MM.1S (cell line): ENCODE measurements at regions not wholly inside any gene's neighbourhood (a gene's known extent, or its start where the extent isn't known, plus 50 kb on each side); places are given as distances from the start of the nearest gene placed in this dataset.

Experiments used
- DNase-seq: peaks from one replicate; pipeline ENCODE4 v3.0.0-alpha.2; 2015
- H2AFZ ChIP-seq: fragments of 300-600 bp; sonication (generic); 2 replicates; pipeline ENCODE4 v1.6.0; 2016; ENCODE audit warnings: antibody characterized with exemption, low read length
- H3F3A ChIP-seq: fragments of 300-600 bp; sonication (generic); 2 replicates; pipeline ENCODE4 v1.6.1; 2016; ENCODE audit warnings: mild to moderate bottlenecking, antibody characterized with exemption, low read length, moderate library complexity, mixed read lengths; ENCODE audit not compliant: insufficient read depth
- H3K27ac ChIP-seq: fragments of 300-600 bp; sonication (generic); 2 replicates; pipeline ENCODE4 v1.5.1; 2016; ENCODE audit warnings: mild to moderate bottlenecking, low read length
- H3K27me3 ChIP-seq: fragments of 300-600 bp; sonication (generic); replicated peaks from 2 replicates; pipeline ENCODE4 v1.6.0; 2016; ENCODE audit warnings: low read length; ENCODE audit not compliant: insufficient read depth
- H3K36me3 ChIP-seq: fragments of 300-600 bp; sonication (generic); replicated peaks from 2 replicates; pipeline ENCODE4 v1.6.1; 2016; ENCODE audit warnings: mild to moderate bottlenecking, low read length, mixed read lengths; ENCODE audit not compliant: insufficient read depth
- H3K4me1 ChIP-seq: fragments of 300-600 bp; sonication (generic); 2 replicates; pipeline ENCODE4 v1.6.1; 2016; ENCODE audit warnings: low read length, mixed read lengths
- H3K4me2 ChIP-seq: fragments of 300-600 bp; sonication (generic); 2 replicates; pipeline ENCODE4 v1.6.0; 2016; ENCODE audit warnings: low read depth, low read length
- H3K4me3 ChIP-seq: fragments of 300-600 bp; sonication (generic); 2 replicates; pipeline ENCODE4 v1.5.1; 2016; ENCODE audit warnings: low read length, mixed read lengths
- H3K79me2 ChIP-seq: fragments of 300-600 bp; sonication (generic); 2 replicates; pipeline ENCODE4 v1.6.1; 2016; ENCODE audit warnings: mixed run types, low read length, mixed read lengths
- H3K9ac ChIP-seq: fragments of 300-600 bp; sonication (generic); 2 replicates; pipeline ENCODE4 v1.6.1; 2016; ENCODE audit warnings: low read length, mixed read lengths
- H3K9me2 ChIP-seq: fragments of 300-600 bp; sonication (generic); replicated peaks from 2 replicates; pipeline ENCODE4 v1.6.1; 2016; ENCODE audit warnings: mild to moderate bottlenecking, low read length, mixed read lengths; ENCODE audit not compliant: insufficient read depth
- H3K9me3 ChIP-seq: fragments of 300-600 bp; sonication (generic); replicated peaks from 2 replicates; pipeline ENCODE4 v1.6.1; 2016; ENCODE audit warnings: mild to moderate bottlenecking, low read length, mixed read lengths; ENCODE audit not compliant: insufficient read depth
- H4K20me1 ChIP-seq: fragments of 300-600 bp; sonication (generic); 2 replicates; pipeline ENCODE4 v1.6.1; 2016; ENCODE audit warnings: mild to moderate bottlenecking, low read length, moderate library complexity, mixed read lengths; ENCODE audit not compliant: insufficient read depth
- EZH2 ChIP-seq: fragments of 300-600 bp; sonication (generic); optimal IDR thresholded peaks from 2 replicates; pipeline ENCODE3; 2017; ENCODE audit warnings: low read depth, mild to moderate bottlenecking, antibody characterized with exemption, low read length, mixed read lengths
- EZH2phosphoT487 ChIP-seq: fragments of 300-600 bp; sonication (generic); IDR thresholded peaks from 2 replicates; pipeline ENCODE4 v1.6.1; 2018; ENCODE audit warnings: antibody characterized with exemption, low read length
- TF ChIP-seq, protein P1 (sequence below): fragments of 300-600 bp; sonication (generic); IDR thresholded peaks from 2 replicates; pipeline ENCODE4 v1.5.1; 2016; ENCODE audit warnings: antibody characterized with exemption, low read length, mixed read lengths

DNA sequence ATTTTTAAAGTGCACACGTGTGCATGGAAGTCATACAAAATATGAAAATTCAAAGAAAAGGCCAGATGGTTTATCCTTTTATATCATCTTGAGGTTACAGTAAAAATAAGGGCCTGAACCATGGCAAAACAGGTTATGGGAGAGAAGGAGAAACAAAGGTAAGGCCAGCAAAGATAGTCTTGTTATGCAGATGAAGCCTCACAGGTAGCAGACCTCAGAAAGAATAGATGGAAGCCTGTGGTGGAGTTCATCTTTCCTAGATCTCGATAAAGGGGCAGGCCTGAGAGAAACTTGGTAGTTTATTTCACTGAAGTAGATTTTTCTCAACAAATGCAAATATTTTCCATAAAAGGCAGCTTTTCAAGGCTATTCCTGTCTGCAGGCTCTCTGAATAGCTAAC is 693.8 kb downstream of the KHDRBS2 start:
- Histone ChIP-seq H2AFZ (no peak overlapping the region), H4K20me1 (no peaks in the 10 kb centered on the region), H3F3A (no peaks in the 10 kb centered on the region), H3K36me3 (no peaks in the 10 kb centered on the region), H3K9ac (no peak overlapping the region), H3K4me2 (no peak overlapping the region), H3K27me3 (no peaks in the 10 kb centered on the region), H3K79me2 (no peaks in the 10 kb centered on the region), H3K9me3 (no peaks in the 10 kb centered on the region), H3K9me2 (no peaks in the 10 kb centered on the region), H3K4me1 (no peaks in the 10 kb centered on the region), H3K4me3 (no peak overlapping the region), H3K27ac (no peak overlapping the region)
- TF ChIP-seq, protein P1, sequence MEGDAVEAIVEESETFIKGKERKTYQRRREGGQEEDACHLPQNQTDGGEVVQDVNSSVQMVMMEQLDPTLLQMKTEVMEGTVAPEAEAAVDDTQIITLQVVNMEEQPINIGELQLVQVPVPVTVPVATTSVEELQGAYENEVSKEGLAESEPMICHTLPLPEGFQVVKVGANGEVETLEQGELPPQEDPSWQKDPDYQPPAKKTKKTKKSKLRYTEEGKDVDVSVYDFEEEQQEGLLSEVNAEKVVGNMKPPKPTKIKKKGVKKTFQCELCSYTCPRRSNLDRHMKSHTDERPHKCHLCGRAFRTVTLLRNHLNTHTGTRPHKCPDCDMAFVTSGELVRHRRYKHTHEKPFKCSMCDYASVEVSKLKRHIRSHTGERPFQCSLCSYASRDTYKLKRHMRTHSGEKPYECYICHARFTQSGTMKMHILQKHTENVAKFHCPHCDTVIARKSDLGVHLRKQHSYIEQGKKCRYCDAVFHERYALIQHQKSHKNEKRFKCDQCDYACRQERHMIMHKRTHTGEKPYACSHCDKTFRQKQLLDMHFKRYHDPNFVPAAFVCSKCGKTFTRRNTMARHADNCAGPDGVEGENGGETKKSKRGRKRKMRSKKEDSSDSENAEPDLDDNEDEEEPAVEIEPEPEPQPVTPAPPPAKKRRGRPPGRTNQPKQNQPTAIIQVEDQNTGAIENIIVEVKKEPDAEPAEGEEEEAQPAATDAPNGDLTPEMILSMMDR, result no peak
- TF ChIP-seq EZH2 (no peak), EZH2phosphoT487 (no peak)
- no peak for DNase-seq

DNA sequence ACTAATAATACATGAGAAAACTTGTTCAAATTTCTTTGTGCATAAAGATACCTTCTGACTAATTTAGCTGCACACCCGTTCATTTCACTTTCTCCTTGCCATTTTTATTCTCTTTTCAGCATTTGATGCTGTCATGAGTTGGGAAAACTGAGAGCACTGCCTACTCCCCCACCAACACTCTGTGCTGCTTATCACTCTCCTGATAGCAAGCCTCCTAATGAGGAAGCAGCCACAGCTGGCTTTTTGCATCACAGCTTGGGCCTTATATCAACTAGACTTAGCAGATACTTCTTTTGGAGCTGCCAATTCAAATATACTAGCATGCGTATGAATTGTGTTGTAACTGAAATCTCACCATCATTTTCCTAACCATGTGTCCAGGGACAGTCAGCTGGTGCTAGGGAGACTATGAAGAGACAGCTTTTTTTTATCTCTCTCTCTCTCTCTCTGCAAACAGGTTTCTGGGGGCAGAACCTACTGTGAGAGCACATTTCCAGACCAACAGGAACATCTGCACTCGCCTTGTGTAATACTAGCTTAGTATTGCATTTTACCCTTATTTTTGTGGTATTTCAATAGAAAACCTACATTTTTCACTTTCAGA is 699.0 kb downstream of the KHDRBS2 start:
- no peaks in the 10 kb centered on the region for H3K27me3 ChIP-seq
- H3K9me2 ChIP-seq, result no peaks in the 10 kb centered on the region
- no peak for TF ChIP-seq EZH2
- TF ChIP-seq EZH2phosphoT487, result no peak
- TF ChIP-seq, protein P1, result no peak
- no peak overlapping the region for H3K4me2 ChIP-seq
- no peaks in the 10 kb centered on the region for H3K4me1 ChIP-seq
- H3K79me2 ChIP-seq, result no peaks in the 10 kb centered on the region
- H3K27ac ChIP-seq, result no peak overlapping the region
- no peak for DNase-seq
- H3F3A ChIP-seq, result no peaks in the 10 kb centered on the region
- no peaks in the 10 kb centered on the region for H3K9me3 ChIP-seq
- no peak overlapping the region for H3K4me3 ChIP-seq
- no peaks in the 10 kb centered on the region for H4K20me1 ChIP-seq
- no peak overlapping the region for H3K9ac ChIP-seq
- H3K36me3 ChIP-seq, result no peaks in the 10 kb centered on the region
- no peak overlapping the region for H2AFZ ChIP-seq

DNA sequence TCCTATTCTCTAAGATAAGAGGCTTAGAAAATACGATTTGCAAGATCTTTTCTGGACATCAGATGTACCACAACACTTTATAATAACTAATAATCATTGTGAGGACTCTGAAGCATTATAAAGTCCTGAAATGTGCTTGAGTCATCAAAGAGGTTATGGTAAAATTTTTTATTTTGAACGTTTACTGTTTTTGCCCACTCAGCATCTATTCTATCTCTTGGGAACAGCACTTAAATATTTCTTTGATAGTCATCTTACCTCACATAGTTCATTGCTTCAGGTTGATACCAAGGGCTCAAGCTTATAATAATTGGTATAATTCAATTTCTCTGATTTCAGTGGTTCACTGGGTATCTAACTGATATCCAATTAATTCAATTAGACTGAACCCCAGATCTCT is 700.5 kb downstream of the KHDRBS2 start:
- Histone ChIP-seq H3K79me2 (no peaks in the 10 kb centered on the region), H3F3A (no peaks in the 10 kb centered on the region), H3K4me1 (no peaks in the 10 kb centered on the region), H3K27me3 (no peaks in the 10 kb centered on the region), H3K4me2 (no peak overlapping the region), H3K4me3 (no peak overlapping the region), H3K9me2 (no peaks in the 10 kb centered on the region), H3K9me3 (no peaks in the 10 kb centered on the region), H3K9ac (no peak overlapping the region), H3K36me3 (no peaks in the 10 kb centered on the region), H2AFZ (no peak overlapping the region), H4K20me1 (no peaks in the 10 kb centered on the region), H3K27ac (no peak overlapping the region)
- TF ChIP-seq, protein P1, result no peak
- TF ChIP-seq EZH2 (no peak), EZH2phosphoT487 (no peak)
- DNase-seq, result no peak
